ENCODE measurements at regions not wholly inside any gene's neighbourhood (a gene's known extent, or its start where the extent isn't known, plus 50 kb on each side); places are given as distances from the start of the nearest gene placed in this dataset.

- FAIRE-seq = no peak
Measured at GRCh38 chr3:76940181-76940770, 99.6 kb upstream of the ROBO2 start.

DNA sequence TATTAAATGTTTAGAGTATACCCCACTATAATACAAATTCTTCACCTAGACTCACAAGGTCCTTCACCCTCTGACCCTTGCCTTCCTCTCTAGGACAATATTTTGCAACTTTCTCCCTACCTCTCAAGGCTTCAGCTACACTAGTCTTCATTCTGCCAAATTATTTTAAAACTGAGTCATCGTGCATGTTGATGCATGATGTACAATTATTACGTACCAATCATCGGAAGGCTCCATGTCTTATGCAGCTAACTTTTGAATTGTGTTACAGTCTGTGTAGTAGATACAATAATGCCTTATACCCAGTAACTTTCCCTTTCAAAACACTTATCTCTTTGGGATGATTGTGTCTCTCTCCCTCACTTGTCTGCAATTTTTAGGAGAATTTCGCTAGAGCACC, 98.5 kb upstream of the ROBO2 start:
- FAIRE-seq = no peak

DNA sequence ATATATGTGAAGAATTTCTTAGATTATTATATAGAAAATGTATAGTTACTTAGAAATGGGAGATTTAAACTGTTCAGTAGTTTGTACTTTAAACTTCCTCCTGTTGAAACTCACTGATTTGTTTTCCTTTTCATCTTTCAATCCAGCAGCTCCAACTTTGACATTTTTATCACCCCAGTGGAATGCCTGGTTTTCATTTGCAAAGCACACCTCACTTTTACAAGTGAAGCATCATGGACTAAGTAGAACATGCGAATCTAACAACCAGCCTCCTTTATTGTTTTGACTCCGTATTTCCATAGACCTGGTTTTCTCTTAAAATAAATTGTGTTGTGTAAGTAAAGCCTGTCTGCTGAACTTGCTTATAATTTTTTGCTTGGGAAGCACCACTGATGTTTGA, 97.8 kb upstream of the ROBO2 start:
- FAIRE-seq = no peak

DNA sequence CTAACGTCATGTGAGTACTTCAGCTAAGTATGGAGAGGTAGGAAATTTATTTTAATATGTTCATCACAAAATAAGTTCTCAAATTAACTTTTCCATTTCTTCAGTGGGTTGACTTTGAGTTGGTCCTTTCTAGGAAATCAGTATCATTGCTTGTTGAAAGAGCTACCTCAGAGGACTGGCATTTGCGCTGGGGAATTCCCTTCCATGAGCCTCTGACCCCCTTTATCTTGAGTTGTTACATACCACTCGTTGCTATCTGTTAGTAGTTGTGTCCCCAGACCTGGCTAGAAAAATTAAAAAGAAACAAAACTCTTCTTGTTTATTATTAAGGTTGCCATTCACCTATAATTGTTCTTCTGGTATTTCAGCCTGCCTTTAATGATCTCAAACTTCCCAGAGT, 96.8 kb upstream of the ROBO2 start:
- FAIRE-seq = no peak

- no peak for FAIRE-seq
Measured at GRCh38 chr3:76943671-76944070, 96.2 kb upstream of the ROBO2 start.

DNA sequence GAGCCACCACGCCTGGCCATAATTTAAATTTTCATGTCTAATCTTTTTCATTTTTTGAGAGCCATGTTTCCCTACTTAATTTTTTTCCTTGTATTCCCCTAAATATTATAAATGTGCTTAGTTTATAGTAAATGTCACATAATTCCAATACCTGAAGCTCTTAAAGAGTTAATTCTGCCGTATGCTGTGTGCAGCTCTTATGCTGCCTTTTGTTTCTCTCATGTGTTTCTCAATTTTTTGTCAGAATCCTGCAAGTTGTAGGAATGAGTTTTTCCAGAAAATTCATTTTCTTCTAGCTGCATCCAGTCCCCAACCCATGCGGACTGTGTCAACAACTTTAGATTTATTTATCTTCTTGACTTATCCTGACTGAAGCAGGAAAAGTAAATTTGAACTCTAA, 90.9 kb upstream of the ROBO2 start:
- no peak for FAIRE-seq

- FAIRE-seq = no peak
Measured at GRCh38 chr3:76949462-76949861, 90.4 kb upstream of the ROBO2 start.

GRCh38 chr3:76950590-76950989, 89.3 kb upstream of the ROBO2 start:
- FAIRE-seq = no peak

- no peak for FAIRE-seq
Measured at GRCh38 chr3:76954412-76954811, 85.5 kb upstream of the ROBO2 start.

- FAIRE-seq = no peak
Measured at GRCh38 chr3:76958274-76958673, 81.6 kb upstream of the ROBO2 start.

DNA sequence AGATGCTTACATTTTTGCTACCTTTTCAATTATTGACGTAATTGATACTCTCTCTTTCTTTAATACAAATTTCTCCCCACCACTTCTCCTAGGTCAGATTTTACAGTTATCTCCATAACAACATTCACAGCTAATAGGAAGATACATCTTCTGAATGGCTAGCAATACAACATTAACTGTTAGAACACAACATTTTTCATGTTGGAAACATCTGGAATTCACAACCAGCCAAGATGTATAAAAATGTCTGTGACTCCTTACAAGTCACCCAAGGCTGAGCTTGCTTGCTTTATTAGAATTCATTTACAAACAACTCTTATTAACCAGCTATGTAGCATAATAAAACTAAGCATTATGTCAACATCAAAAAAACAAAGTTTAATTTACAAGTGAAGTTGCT, 81.0 kb upstream of the ROBO2 start:
- FAIRE-seq = no peak

- FAIRE-seq = no peak
Measured at GRCh38 chr3:76961284-76961683, 78.6 kb upstream of the ROBO2 start.

DNA sequence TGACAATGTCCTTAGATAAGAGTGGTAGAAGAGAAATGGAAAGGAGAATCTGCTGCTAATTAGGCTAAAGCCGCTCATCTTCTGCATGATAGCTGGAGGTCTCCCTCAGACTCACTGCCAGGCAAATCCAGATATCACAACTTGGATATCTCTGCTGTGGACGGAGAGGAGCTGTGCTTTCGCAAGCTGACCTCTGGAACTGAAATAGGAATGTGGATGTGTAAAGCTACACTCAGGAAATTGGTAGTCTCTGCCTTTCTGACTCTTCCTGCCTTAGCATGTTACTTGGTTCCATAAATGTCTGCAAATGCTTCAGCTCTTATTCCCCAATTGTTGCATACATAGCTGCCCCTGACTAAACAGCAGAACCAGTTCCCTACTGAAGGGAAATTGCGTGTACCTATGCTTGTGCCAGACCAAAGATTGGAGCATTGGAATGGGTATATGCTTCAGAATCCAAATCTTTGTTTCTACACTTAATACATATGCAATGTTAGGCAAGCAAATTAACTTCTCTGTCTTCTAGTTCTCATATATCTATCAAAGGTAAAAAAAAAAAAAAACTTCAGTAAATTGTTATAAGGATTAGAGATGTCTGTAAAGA, 74.7 kb upstream of the ROBO2 start:
- no peak for FAIRE-seq

DNA sequence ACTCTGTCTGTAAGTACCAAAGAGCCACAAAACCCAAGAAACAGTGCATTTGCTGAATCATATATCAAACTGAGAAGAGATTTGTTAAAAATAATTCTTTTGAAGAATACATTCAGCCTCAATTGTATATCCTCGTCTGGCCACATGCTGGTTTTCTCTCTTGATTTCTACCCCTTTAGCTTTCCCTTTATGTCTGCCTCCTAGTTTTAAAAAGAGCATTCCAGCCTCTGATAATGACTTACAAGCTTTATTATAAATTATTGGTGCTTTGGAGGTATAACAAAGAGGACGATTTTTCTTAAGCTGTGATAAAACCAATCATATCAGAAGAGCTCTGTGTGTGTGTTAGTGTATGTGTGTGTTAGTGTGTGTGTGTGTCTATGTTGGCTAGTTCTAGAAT, 70.4 kb upstream of the ROBO2 start:
- FAIRE-seq = no peak

GRCh38 chr3:76969996-76970615, 69.8 kb upstream of the ROBO2 start:
- no peak for FAIRE-seq

DNA sequence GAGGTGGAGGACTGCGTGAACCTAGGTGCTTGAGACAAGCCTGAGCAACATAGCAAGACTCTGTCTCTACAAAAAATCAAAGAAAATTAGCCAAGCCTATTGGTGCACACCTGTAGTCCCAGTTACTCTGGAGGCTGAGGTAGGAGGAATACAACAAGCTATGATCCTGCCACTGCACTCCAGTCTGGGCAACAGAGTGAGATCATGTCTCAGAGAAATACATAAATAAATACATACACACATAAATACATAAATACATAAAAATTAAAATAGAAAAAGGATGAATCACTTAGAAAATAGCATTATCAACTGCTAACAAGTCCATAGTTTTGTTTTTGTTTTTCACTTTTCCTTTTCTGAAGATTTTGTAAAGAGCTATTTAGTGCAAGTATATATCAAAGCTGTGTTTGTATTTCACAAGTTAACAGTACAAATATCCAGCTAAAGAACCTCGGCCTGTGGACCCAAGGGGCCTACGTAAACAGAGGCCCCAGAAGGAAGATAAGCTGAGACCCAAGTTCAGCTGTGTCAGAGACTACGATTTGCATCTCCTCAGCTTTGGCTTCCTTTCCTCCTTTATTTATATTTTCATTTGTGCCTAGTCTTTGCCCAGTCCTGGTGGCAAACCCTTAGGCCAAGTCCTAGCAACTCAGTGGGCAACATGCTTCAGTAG, 67.1 kb upstream of the ROBO2 start:
- FAIRE-seq = no peak

GRCh38 chr3:76976996-76977395, 62.9 kb upstream of the ROBO2 start:
- FAIRE-seq = no peak

GRCh38 chr3:76985645-76986044, 54.3 kb upstream of the ROBO2 start:
- no peak for FAIRE-seq

DNA sequence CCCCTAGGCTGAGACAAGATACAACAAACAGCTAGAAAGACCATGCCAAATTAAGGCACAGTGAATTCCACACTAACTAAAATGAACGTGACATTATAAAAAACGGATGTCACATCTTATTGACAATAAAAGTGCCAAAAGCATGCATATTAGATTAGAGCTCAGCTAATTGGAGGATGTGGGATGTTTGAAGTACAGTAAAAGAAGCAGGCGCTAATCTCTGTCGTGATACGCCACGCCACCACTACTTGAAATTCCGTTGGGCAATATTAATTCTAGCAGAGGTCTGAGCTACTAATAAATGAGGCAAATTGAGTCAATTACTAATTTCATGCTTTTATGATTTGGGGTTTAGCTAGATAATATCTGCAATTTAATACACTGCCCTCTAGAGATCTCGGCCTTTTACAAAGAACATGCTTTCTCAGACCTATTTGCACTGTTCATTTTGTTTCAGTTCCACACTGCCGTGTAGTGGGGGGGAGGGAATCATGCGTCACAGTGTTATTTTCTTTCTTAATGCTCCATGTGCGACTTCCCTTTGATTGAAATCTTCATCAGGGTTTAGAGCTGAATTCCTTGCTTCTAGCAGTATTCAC, 52.9 kb upstream of the ROBO2 start:
- no peak for FAIRE-seq
